Loucy (cell line): ENCODE measurements at regions not wholly inside any gene's neighbourhood (a gene's known extent, or its start where the extent isn't known, plus 50 kb on each side); places are given as distances from the start of the nearest gene placed in this dataset.

ENCODE experiments used
- EZH2phosphoT487 ChIP-seq: fragments of 200-600 bp; IDR thresholded peaks from 2 replicates; pipeline ENCODE4 v1.6.1; 2018; ENCODE audit warnings: antibody characterized with exemption, mild to moderate bottlenecking, moderate library complexity, borderline replicate concordance
- TF ChIP-seq, protein P1 (sequence below): fragments of 200-600 bp; sonication (generic); conservative IDR thresholded peaks from 2 replicates; pipeline ENCODE4 v1.5.1; 2014; ENCODE audit warnings: mild to moderate bottlenecking, antibody characterized with exemption, low read length

- TF ChIP-seq, protein P1, sequence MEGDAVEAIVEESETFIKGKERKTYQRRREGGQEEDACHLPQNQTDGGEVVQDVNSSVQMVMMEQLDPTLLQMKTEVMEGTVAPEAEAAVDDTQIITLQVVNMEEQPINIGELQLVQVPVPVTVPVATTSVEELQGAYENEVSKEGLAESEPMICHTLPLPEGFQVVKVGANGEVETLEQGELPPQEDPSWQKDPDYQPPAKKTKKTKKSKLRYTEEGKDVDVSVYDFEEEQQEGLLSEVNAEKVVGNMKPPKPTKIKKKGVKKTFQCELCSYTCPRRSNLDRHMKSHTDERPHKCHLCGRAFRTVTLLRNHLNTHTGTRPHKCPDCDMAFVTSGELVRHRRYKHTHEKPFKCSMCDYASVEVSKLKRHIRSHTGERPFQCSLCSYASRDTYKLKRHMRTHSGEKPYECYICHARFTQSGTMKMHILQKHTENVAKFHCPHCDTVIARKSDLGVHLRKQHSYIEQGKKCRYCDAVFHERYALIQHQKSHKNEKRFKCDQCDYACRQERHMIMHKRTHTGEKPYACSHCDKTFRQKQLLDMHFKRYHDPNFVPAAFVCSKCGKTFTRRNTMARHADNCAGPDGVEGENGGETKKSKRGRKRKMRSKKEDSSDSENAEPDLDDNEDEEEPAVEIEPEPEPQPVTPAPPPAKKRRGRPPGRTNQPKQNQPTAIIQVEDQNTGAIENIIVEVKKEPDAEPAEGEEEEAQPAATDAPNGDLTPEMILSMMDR, result no peak
- TF ChIP-seq EZH2phosphoT487, result no peak
These were observed 105.6 kb upstream of the NXT1 start for GRCh38 chr20:23244916-23245552.
